NB4 (cell line): ENCODE measurements at regions not wholly inside any gene's neighbourhood (a gene's known extent, or its start where the extent isn't known, plus 50 kb on each side); places are given as distances from the start of the nearest gene placed in this dataset.

ENCODE experiments used
- DNase-seq: peaks from one replicate; pipeline ENCODE4 v3.0.0; 2010; ENCODE audit warnings: low read depth
- H3K4me3 ChIP-seq: one replicate; pipeline ENCODE4 v1.5.1; 2011; ENCODE audit warnings: mild to moderate bottlenecking, low read depth, low read length, moderate library complexity
- CTCF ChIP-seq: IDR thresholded peaks from one replicate; pipeline ENCODE4 v1.5.1; 2012; ENCODE audit warnings: low read depth, low read length
- MAX ChIP-seq: IDR thresholded peaks from 2 replicates; pipeline ENCODE4 v1.6.1; 2011; ENCODE audit warnings: low read depth, low read length
- MYC ChIP-seq: IDR thresholded peaks from 2 replicates; pipeline ENCODE4 v1.6.1; 2011; ENCODE audit warnings: low read depth, low read length
- POLR2A ChIP-seq: IDR thresholded peaks from 2 replicates; pipeline ENCODE4 v1.6.1; 2011; ENCODE audit warnings: mild to moderate bottlenecking; ENCODE audit not compliant: insufficient read length; ENCODE audit errors: extremely low read depth

GRCh38 chr7:45454771-45455170 lies 119.4 kb upstream of the ADCY1 start:
- TF ChIP-seq MAX (no peak), CTCF (no peak), POLR2A (no peak), MYC (no peak)

GRCh38 chr7:45455662-45456061 lies 118.5 kb upstream of the ADCY1 start:
- no peak overlapping the region for H3K4me3 ChIP-seq
- TF ChIP-seq POLR2A (no peak), MAX (no peak), MYC (no peak), CTCF (no peak)
- no peak for DNase-seq

More at GRCh38 chr7:45454771-45455170, 119.4 kb upstream of the ADCY1 start:
- H3K4me3 ChIP-seq: no peak overlapping the region
- DNase-seq: no peak

- no peak for DNase-seq
- H3K4me3 ChIP-seq: no peak overlapping the region
- TF ChIP-seq MAX (no peak), POLR2A (no peak), MYC (no peak)
Observed at GRCh38 chr7:45456105-45456504, 118.1 kb upstream of the ADCY1 start.

GRCh38 chr7:45456747-45457524 lies 117.2 kb upstream of the ADCY1 start:
- no peak overlapping the region for H3K4me3 ChIP-seq
- TF ChIP-seq MYC (no peak), POLR2A (no peak), CTCF (no peak), MAX (no peak)
- no peak for DNase-seq

- no peak overlapping the region for H3K4me3 ChIP-seq
- no peak for TF ChIP-seq MAX
- no peak for TF ChIP-seq POLR2A
- TF ChIP-seq CTCF: no peak
- TF ChIP-seq MYC: no peak
- DNase-seq: no peak
Observed at GRCh38 chr7:45457591-45457990, 116.6 kb upstream of the ADCY1 start.

- no peak for DNase-seq
- TF ChIP-seq MYC: no peak
- no peak for TF ChIP-seq POLR2A
- no peak for TF ChIP-seq CTCF
- TF ChIP-seq MAX: no peak
- H3K4me3 ChIP-seq: no peak overlapping the region
Observed at GRCh38 chr7:45459476-45459875, 114.7 kb upstream of the ADCY1 start.
